ENCODE measurements at regions not wholly inside any gene's neighbourhood (a gene's known extent, or its start where the extent isn't known, plus 50 kb on each side); places are given as distances from the start of the nearest gene placed in this dataset.
"Not testable (repeated sequence)": the region's sequence is repeated elsewhere in the genome, so short reads cannot be mapped to it uniquely, and the experiment has no call there.

DNA sequence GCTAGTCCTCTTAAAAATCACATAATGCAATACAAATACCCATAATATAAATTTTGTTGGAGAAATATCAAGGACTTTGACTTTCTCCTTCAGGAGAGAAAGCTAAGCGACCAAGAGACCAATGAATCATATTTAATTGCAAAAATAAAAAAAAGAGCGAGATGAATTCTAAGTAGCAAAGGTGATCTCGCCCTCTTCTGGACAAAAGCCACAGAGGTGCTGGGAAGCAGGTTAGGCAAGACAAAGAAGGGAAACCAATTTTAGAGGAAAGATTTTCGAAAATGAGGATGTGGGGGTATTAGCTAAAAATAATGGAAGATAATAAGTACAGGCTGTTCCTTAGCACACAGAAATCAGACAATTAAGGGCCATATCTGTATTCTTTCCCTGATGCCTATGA, 111.4 kb upstream of the PLAAT1 start:
- Mint-ChIP-seq H3K4me1 (no peaks in the 10 kb centered on the region), H3K4me3 (no peak overlapping the region), H3K27ac (no peak overlapping the region), H3K9me3 (peaks cover 0 to 4% of the 10 kb centered on the region in 2 donors), H3K27me3 (peaks cover 7% of the 10 kb centered on the region)
- ATAC-seq (no peak), DNase-seq (no peak)

- ATAC-seq (no peak), DNase-seq (no peak)
- no peak overlapping the region for H3K27ac Mint-ChIP-seq
- peaks cover 7% of the 10 kb centered on the region for H3K27me3 Mint-ChIP-seq
- H3K9me3 Mint-ChIP-seq = peaks cover 0 to 4% of the 10 kb centered on the region in 2 donors
- H3K4me1 Mint-ChIP-seq = no peaks in the 10 kb centered on the region
- no peak overlapping the region for H3K4me3 Mint-ChIP-seq
Observed at GRCh38 chr3:193130576-193130975, 110.4 kb upstream of the PLAAT1 start.

GRCh38 chr3:193132241-193132640, 108.8 kb upstream of the PLAAT1 start:
- DNase-seq (no peak), ATAC-seq (no peak)
- no peak overlapping the region for H3K4me3 Mint-ChIP-seq
- H3K27ac Mint-ChIP-seq = no peak overlapping the region
- H3K9me3 Mint-ChIP-seq = no peaks in the 10 kb centered on the region
- no peaks in the 10 kb centered on the region for H3K4me1 Mint-ChIP-seq
- H3K27me3 Mint-ChIP-seq = peaks cover 7% of the 10 kb centered on the region

DNA sequence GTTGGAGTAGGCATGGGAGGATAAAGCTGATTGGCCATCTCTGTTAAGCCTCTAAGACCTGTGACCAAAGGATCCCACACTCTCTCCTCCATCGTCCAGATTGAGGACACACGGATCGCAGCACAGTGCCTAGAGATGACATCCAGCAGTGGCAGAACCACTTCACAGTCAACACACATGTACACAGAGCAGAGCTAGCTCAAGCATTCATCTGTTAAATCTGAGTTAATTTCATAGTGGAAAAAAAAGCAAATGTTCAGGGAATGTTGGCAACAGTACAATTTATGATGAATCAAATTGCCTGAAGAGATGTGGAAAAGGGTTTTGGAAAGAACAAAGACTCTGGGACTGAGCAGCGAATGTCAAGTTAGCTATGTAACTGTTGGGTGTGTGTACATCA, 108.1 kb upstream of the PLAAT1 start:
- Mint-ChIP-seq H3K4me3 (no peak overlapping the region), H3K27me3 (peaks cover 7% of the 10 kb centered on the region), H3K27ac (no peak overlapping the region), H3K9me3 (no peaks in the 10 kb centered on the region), H3K4me1 (no peaks in the 10 kb centered on the region)
- no peak for DNase-seq
- ATAC-seq = no peak

DNA sequence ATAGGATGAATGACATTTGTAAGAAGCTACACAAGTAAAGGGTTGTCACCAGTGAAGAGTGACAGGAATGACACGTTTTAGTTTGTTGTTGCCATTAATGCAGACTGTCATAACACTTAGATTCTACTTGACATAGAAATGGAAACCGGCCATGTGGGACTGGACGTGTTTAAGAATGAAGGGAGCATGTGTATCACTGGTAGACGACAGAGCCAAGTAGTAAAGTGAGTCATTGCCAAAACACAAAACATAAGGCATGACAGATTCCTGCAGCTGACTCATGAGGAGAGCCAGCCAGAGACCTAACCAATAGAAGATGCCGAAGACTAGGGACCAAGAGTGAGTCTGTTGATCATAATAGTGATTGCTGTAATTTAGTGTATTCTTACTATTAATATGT, 106.2 kb upstream of the PLAAT1 start:
- peaks cover 0 to 5% of the 10 kb centered on the region in 2 donors for H3K9me3 Mint-ChIP-seq
- H3K4me1 Mint-ChIP-seq = no peaks in the 10 kb centered on the region
- DNase-seq (no peak), ATAC-seq (no peak)
- H3K4me3 Mint-ChIP-seq = no peak overlapping the region
- peaks cover 7% of the 10 kb centered on the region for H3K27me3 Mint-ChIP-seq
- no peak overlapping the region for H3K27ac Mint-ChIP-seq

GRCh38 chr3:193140381-193140780, 100.6 kb upstream of the PLAAT1 start:
- no peak overlapping the region for H3K4me3 Mint-ChIP-seq
- no peaks in the 10 kb centered on the region for H3K27me3 Mint-ChIP-seq
- ATAC-seq = no peak
- no peak for DNase-seq
- peaks cover 7 to 10% of the 10 kb centered on the region in 2 donors for H3K9me3 Mint-ChIP-seq
- no peaks in the 10 kb centered on the region for H3K4me1 Mint-ChIP-seq
- H3K27ac Mint-ChIP-seq = no peak overlapping the region

DNA sequence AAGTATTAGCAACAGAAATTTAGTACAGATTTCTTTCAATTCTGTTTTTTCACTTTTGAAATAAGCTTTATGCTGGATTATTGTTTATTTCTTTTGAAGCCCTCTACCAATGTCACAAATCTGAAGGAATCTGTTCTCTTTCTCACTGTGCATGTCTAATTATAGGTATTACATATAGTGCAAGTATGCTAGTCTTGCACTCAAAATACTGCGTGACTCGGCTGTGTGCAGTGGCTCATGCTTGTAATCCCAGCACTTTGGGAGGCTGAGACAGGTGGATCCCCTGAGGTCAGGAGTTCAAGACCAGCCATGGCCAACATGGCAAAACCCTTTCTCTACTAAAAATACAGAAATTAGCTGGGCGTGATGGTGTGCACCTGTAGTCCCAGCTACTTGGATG, 95.8 kb upstream of the PLAAT1 start:
- DNase-seq = no peak
- Mint-ChIP-seq H3K27ac (no peak overlapping the region), H3K4me3 (no peak overlapping the region), H3K9me3 (peaks cover 5 to 7% of the 10 kb centered on the region in 2 donors), H3K27me3 (no peaks in the 10 kb centered on the region), H3K4me1 (no peaks in the 10 kb centered on the region)
- ATAC-seq = no peak

DNA sequence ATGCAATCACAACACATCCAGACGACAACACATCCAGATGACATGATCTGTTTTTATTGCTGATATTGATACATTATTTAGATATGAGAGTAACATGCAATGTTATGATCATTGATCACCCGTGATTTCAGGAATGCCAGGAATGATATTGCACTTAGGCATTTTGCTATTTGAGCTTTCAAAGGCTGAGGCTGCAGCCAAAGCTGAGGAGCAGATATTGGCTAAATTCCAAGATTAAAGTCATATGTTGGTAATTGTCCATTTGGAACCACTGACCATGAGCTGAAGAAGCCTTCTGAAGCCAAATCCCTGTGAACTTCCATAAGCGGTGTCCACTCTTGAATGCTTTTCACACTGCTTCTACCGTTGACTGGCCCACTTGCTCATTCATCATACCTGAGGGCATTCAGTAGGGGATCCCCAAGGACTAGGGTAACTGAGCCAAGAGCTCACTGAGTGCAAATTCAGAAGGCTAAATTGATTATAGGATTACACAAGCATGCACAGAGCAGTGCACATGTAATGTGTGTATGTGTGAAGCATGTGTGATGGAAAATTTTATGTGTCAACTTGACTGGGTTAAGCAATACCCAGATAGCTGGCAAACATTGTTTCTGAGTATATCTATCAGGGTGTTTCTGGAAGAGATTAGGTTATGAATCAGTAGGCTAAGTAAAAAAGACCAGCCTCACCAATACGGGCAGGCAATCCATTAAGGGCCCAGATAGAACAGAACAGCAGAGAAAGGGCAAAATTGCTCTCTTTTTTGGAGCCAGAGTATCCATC, 92.1 kb upstream of the PLAAT1 start:
- no peak for ATAC-seq
- no peak overlapping the region for H3K4me3 Mint-ChIP-seq
- no peak for DNase-seq
- no peaks in the 10 kb centered on the region for H3K4me1 Mint-ChIP-seq
- H3K9me3 Mint-ChIP-seq = no peaks in the 10 kb centered on the region
- no peak overlapping the region for H3K27ac Mint-ChIP-seq
- H3K27me3 Mint-ChIP-seq = no peaks in the 10 kb centered on the region

DNA sequence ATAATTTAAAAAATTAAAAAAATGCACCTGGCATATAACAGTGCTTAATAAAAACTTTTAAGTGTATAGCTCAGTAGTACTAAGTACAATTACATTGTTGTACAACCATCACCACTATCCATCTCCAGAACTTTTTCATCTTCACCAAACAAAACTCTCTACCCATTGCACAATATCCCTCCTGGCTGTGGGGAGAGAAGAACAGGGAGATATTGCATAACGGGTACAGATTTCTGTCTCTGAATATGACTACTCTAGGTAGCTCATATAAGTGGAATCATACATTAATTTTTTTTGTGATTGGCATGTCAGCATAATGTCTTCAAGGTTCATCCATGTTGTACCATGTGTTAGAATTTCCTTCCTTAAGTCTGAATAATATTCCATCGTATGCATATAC, 91.0 kb upstream of the PLAAT1 start:
- ATAC-seq (no peak), DNase-seq (no peak)
- no peaks in the 10 kb centered on the region for H3K27me3 Mint-ChIP-seq
- no peaks in the 10 kb centered on the region for H3K9me3 Mint-ChIP-seq
- no peak overlapping the region for H3K27ac Mint-ChIP-seq
- no peak overlapping the region for H3K4me3 Mint-ChIP-seq
- no peaks in the 10 kb centered on the region for H3K4me1 Mint-ChIP-seq

GRCh38 chr3:193155044-193155781, 85.8 kb upstream of the PLAAT1 start:
- DNase-seq, H3K4me3 Mint-ChIP-seq, H3K27me3 Mint-ChIP-seq, H3K4me1 Mint-ChIP-seq, H3K27ac Mint-ChIP-seq, H3K9me3 Mint-ChIP-seq: not testable (repeated sequence)
- peak; percentile 33 for ATAC-seq

DNA sequence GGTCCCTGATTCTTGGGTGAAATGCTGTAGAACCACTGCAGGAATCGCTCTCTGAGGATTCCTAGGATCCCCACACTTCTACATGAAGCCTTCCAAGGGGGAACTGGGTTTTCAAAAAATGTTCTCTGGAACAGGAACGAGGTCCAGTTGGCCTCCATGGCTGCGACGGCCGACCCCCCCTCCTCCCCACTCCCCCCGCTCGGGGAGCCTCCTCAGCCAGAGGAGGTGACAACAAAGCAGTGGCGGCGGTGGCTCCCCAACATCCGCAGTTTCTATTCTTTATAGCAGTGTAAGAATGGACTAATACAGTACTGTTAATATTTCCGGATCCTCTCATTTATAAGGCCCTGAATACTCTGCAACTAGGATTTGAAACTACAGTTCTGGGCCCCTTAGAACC, 84.0 kb upstream of the PLAAT1 start:
- no peak for DNase-seq
- Mint-ChIP-seq H3K9me3 (peaks cover 0 to 9% of the 10 kb centered on the region in 2 donors), H3K27ac (no peak overlapping the region), H3K4me3 (no peak overlapping the region), H3K4me1 (no peaks in the 10 kb centered on the region), H3K27me3 (peaks cover 5% of the 10 kb centered on the region)
- no peak for ATAC-seq

DNA sequence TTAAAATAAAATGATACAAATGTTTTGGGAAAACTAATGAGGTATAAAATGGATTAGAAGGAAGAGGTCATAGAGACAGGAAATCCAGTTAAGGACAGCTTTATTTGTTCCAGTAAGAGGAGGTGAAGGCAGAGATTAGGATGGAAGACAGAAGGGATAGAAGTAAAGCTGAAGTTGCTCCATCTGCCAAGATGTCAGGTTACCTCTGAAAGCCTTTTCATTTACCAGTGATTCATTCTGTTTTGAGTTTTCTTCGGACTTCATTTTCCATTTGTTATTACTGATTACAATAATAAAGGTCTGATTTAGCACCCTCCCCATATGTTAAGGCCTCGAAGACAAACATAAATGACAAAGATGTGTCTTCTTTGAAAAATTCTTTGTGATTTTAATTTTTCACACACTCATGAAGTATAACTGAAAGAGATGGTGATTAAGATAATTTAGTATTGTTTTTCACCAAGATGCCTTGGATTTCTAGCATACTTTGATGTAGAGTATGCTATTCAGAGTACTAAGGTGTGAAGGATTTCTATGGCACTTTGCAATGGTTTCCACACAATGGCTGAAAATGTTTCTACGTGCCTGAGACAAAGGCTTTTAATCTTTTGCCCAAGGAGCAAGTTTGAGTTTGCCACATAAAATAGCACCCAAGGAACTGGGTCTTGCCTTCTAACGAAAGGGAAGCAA, 75.4 kb upstream of the PLAAT1 start:
- no peak overlapping the region for H3K4me3 Mint-ChIP-seq
- no peaks in the 10 kb centered on the region for H3K4me1 Mint-ChIP-seq
- H3K27me3 Mint-ChIP-seq = no peaks in the 10 kb centered on the region
- no peak overlapping the region for H3K27ac Mint-ChIP-seq
- ATAC-seq (no peak), DNase-seq (no peak)
- no peaks in the 10 kb centered on the region for H3K9me3 Mint-ChIP-seq

- H3K9me3 Mint-ChIP-seq = no peaks in the 10 kb centered on the region
- DNase-seq = no peak
- no peaks in the 10 kb centered on the region for H3K4me1 Mint-ChIP-seq
- no peaks in the 10 kb centered on the region for H3K27me3 Mint-ChIP-seq
- no peak for ATAC-seq
- H3K27ac Mint-ChIP-seq = no peak overlapping the region
- no peak overlapping the region for H3K4me3 Mint-ChIP-seq
Observed at GRCh38 chr3:193168931-193169330, 72.1 kb upstream of the PLAAT1 start.

- H3K4me1 Mint-ChIP-seq = no peaks in the 10 kb centered on the region
- H3K9me3 Mint-ChIP-seq = peaks cover 0 to 4% of the 10 kb centered on the region in 2 donors
- ATAC-seq = no peak
- no peak for DNase-seq
- H3K27me3 Mint-ChIP-seq = no peaks in the 10 kb centered on the region
- no peak overlapping the region for H3K4me3 Mint-ChIP-seq
- H3K27ac Mint-ChIP-seq = no peak overlapping the region
Observed at GRCh38 chr3:193174140-193174539, 66.9 kb upstream of the PLAAT1 start.

DNA sequence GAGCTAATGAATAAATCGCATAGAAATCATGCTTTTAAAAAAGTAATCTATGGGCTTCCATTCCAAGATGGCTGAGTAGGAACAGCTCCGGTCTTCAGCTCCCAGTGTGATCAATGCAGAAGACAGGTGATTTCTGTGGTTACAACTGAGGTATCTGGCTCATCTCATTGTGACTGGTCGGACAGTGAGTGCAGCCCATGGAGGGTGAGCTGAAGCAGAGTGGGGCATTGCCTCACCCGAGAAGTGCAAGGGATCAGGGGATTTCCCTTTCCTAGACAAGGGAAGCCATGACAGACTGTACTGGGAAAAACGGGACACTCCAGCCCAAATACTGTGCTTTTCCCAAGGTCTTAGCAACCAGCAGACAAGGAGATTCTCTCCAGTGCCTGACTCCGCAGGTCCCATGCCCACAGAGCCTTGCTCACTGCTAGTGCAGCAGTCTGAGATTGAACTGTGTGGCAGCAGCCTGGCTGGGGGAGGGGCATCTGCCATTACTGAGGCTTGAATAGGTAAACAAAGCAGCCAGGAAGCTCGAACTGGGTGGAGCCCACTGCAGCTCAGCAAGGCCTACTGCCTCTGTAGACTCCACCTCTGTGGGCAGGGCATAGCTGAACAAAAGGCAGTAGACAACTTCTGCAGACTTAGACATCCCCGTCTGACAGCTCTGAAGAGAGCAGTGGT, 61.5 kb upstream of the PLAAT1 start:
- H3K4me1 Mint-ChIP-seq, ATAC-seq, H3K27ac Mint-ChIP-seq, DNase-seq, H3K27me3 Mint-ChIP-seq, H3K9me3 Mint-ChIP-seq, H3K4me3 Mint-ChIP-seq: not testable (repeated sequence)
